Neural progenitor cell (in vitro differentiated cells): ENCODE measurements at regions not wholly inside any gene's neighbourhood (a gene's known extent, or its start where the extent isn't known, plus 50 kb on each side); places are given as distances from the start of the nearest gene placed in this dataset.

ENCODE experiments used
- DNase-seq: peaks from one replicate; pipeline ENCODE4 v3.0.0-alpha.2; 2016; ENCODE audit warnings: low spot score
- H2AFZ ChIP-seq: fragments of 200-600 bp; sonication (generic); replicated peaks from 2 replicates; pipeline ENCODE4 v1.6.1; 2016; ENCODE audit warnings: antibody characterized with exemption
- H3F3A ChIP-seq: fragments of 200-600 bp; sonication (generic); 2 replicates; pipeline ENCODE4 v1.6.1; 2016; ENCODE audit warnings: antibody characterized with exemption, low read depth
- H3K27ac ChIP-seq: fragments of 200-600 bp; sonication (generic); 2 replicates; pipeline ENCODE4 v1.5.1; 2016; ENCODE audit warnings: mild to moderate bottlenecking
- H3K27me3 ChIP-seq: fragments of 200-600 bp; sonication (generic); 2 replicates; pipeline ENCODE4 v1.6.1; 2016; ENCODE audit warnings: mild to moderate bottlenecking, moderate library complexity
- H3K36me3 ChIP-seq: fragments of 200-600 bp; sonication (generic); 2 replicates; pipeline ENCODE4 v1.5.1; 2016
- H3K4me1 ChIP-seq: fragments of 200-600 bp; sonication (generic); 2 replicates; pipeline ENCODE4 v1.6.1; 2016; ENCODE audit warnings: mixed run types
- H3K4me2 ChIP-seq: fragments of 200-600 bp; sonication (generic); 2 replicates; pipeline ENCODE4 v1.6.1; 2016
- H3K4me3 ChIP-seq: fragments of 200-600 bp; sonication (generic); 2 replicates; pipeline ENCODE4 v1.5.1; 2016
- H3K79me2 ChIP-seq: fragments of 200-600 bp; sonication (generic); 2 replicates; pipeline ENCODE4 v1.6.1; 2016; ENCODE audit warnings: low read depth
- H3K9ac ChIP-seq: fragments of 200-600 bp; sonication (generic); 2 replicates; pipeline ENCODE4 v1.6.1; 2016
- H3K9me3 ChIP-seq: fragments of 200-600 bp; sonication (generic); 2 replicates; pipeline ENCODE4 v1.5.1; 2016; ENCODE audit warnings: low read depth
- H4K20me1 ChIP-seq: fragments of 200-600 bp; sonication (generic); 2 replicates; pipeline ENCODE4 v1.6.1; 2016; ENCODE audit warnings: low read depth
- H3K27ac Mint-ChIP-seq: 3 replicates; pipeline ENCODE4 v1.8.0; 2021; ENCODE audit warnings: mixed read lengths
- H3K27me3 Mint-ChIP-seq: 2 replicates; pipeline ENCODE4 v1.8.0; 2022; ENCODE audit warnings: low read depth, mild to moderate bottlenecking, inconsistent platforms, moderate library complexity, mixed read lengths; ENCODE audit not compliant: insufficient read depth
- H3K36me3 Mint-ChIP-seq: 3 replicates; pipeline ENCODE4 v1.8.0; 2021; ENCODE audit warnings: mixed read lengths
- H3K4me1 Mint-ChIP-seq: 3 replicates; pipeline ENCODE4 v1.8.0; 2021; ENCODE audit warnings: mixed read lengths
- H3K4me3 Mint-ChIP-seq: 3 replicates; pipeline ENCODE4 v1.8.0; 2021; ENCODE audit warnings: mild to moderate bottlenecking, moderate library complexity, mixed read lengths
- H3K9me3 Mint-ChIP-seq: 3 replicates; pipeline ENCODE4 v1.8.0; 2020; ENCODE audit warnings: mixed read lengths
- CTCF ChIP-seq: fragments of 200-600 bp; sonication (generic); IDR thresholded peaks from 2 replicates; pipeline ENCODE4 v1.5.1; 2017; ENCODE audit warnings: antibody characterized with exemption, mild to moderate bottlenecking
- EZH2 ChIP-seq: fragments of 200-600 bp; sonication (generic); IDR thresholded peaks from 2 replicates; pipeline ENCODE4 v1.6.1; 2017; ENCODE audit warnings: antibody characterized with exemption, mild to moderate bottlenecking, moderate library complexity
- EZH2phosphoT487 ChIP-seq: fragments of 200-600 bp; sonication (generic); IDR thresholded peaks from 2 replicates; pipeline ENCODE4 v1.6.1; 2017; ENCODE audit warnings: antibody characterized with exemption

GRCh38 chr2:103003750-103004260, 242.0 kb downstream of the TMEM182 start:
- H3K27me3 Mint-ChIP-seq, result peaks cover 3% of the 10 kb centered on the region
- H3K4me1 ChIP-seq, result no peaks in the 10 kb centered on the region
- H3K4me3 Mint-ChIP-seq, result no peak overlapping the region
- H3K4me2 ChIP-seq, result no peak overlapping the region
- no peaks in the 10 kb centered on the region for H3K27me3 ChIP-seq
- H3K36me3 Mint-ChIP-seq, result no peaks in the 10 kb centered on the region
- no peak overlapping the region for H3K9ac ChIP-seq
- no peaks in the 10 kb centered on the region for H3K9me3 ChIP-seq
- H4K20me1 ChIP-seq, result no peaks in the 10 kb centered on the region
- H3K4me1 Mint-ChIP-seq, result peaks cover 7% of the 10 kb centered on the region
- no peak overlapping the region for H2AFZ ChIP-seq
- H3F3A ChIP-seq, result no peaks in the 10 kb centered on the region
- DNase-seq, result no peak
- H3K9me3 Mint-ChIP-seq, result peaks cover 18% of the 10 kb centered on the region
- H3K36me3 ChIP-seq, result no peaks in the 10 kb centered on the region
- H3K79me2 ChIP-seq, result no peaks in the 10 kb centered on the region
- H3K27ac ChIP-seq, result no peak overlapping the region
- TF ChIP-seq CTCF (no peak), EZH2phosphoT487 (no peak), EZH2 (no peak)
- H3K27ac Mint-ChIP-seq, result no peak overlapping the region
- H3K4me3 ChIP-seq, result no peak overlapping the region

- Histone ChIP-seq H3F3A (no peaks in the 10 kb centered on the region), H3K4me1 (no peaks in the 10 kb centered on the region), H3K4me3 (no peak overlapping the region), H3K9ac (no peak overlapping the region), H3K36me3 (no peaks in the 10 kb centered on the region), H3K27me3 (no peaks in the 10 kb centered on the region), H3K4me2 (no peak overlapping the region), H2AFZ (no peak overlapping the region), H4K20me1 (no peaks in the 10 kb centered on the region), H3K79me2 (no peaks in the 10 kb centered on the region), H3K27ac (no peak overlapping the region), H3K9me3 (no peaks in the 10 kb centered on the region)
- no peak for DNase-seq
- Mint-ChIP-seq H3K4me1 (peaks cover 14% of the 10 kb centered on the region), H3K36me3 (no peaks in the 10 kb centered on the region), H3K27me3 (peaks cover 3% of the 10 kb centered on the region), H3K9me3 (peaks cover 16% of the 10 kb centered on the region), H3K27ac (no peak overlapping the region), H3K4me3 (no peak overlapping the region)
- TF ChIP-seq CTCF, result no peak
- no peak for TF ChIP-seq EZH2phosphoT487
- no peak for TF ChIP-seq EZH2
Observed at GRCh38 chr2:103004426-103004942, 242.7 kb downstream of the TMEM182 start.

GRCh38 chr2:103005393-103005792, 243.6 kb downstream of the TMEM182 start:
- TF ChIP-seq EZH2phosphoT487 (no peak), CTCF (no peak), EZH2 (no peak)
- no peaks in the 10 kb centered on the region for H3K4me1 ChIP-seq

More at GRCh38 chr2:103005393-103005792, 243.6 kb downstream of the TMEM182 start:
- Histone ChIP-seq H3K27me3 (no peaks in the 10 kb centered on the region), H3K79me2 (no peaks in the 10 kb centered on the region), H2AFZ (no peak overlapping the region), H3K4me2 (no peak overlapping the region), H3K9me3 (no peaks in the 10 kb centered on the region), H3K4me3 (no peak overlapping the region), H3K36me3 (no peaks in the 10 kb centered on the region), H4K20me1 (no peaks in the 10 kb centered on the region), H3F3A (no peaks in the 10 kb centered on the region), H3K9ac (no peak overlapping the region), H3K27ac (no peak overlapping the region)
- Mint-ChIP-seq H3K27me3 (peaks cover 3% of the 10 kb centered on the region), H3K4me3 (no peak overlapping the region), H3K4me1 (peaks cover 20% of the 10 kb centered on the region), H3K36me3 (no peaks in the 10 kb centered on the region), H3K9me3 (peaks cover 12% of the 10 kb centered on the region), H3K27ac (no peak overlapping the region)
- no peak for DNase-seq
